GM21526 (cell line): ENCODE measurements at regions not wholly inside any gene's neighbourhood (a gene's known extent, or its start where the extent isn't known, plus 50 kb on each side); places are given as distances from the start of the nearest gene placed in this dataset.
A peak's percentile ranks its signal among the peaks of the same experiment; 100 is the strongest.
"Not testable (repeated sequence)": the region's sequence is repeated elsewhere in the genome, so short reads cannot be mapped to it uniquely, and the experiment has no call there.

ENCODE experiments used
- ATAC-seq: cut with Tn5 transposase; IDR thresholded peaks from one replicate; pipeline ENCODE4 v1.9.1; 2021; ENCODE audit warnings: moderate library complexity; ENCODE audit not compliant: unreplicated experiment, low FRiP score

DNA sequence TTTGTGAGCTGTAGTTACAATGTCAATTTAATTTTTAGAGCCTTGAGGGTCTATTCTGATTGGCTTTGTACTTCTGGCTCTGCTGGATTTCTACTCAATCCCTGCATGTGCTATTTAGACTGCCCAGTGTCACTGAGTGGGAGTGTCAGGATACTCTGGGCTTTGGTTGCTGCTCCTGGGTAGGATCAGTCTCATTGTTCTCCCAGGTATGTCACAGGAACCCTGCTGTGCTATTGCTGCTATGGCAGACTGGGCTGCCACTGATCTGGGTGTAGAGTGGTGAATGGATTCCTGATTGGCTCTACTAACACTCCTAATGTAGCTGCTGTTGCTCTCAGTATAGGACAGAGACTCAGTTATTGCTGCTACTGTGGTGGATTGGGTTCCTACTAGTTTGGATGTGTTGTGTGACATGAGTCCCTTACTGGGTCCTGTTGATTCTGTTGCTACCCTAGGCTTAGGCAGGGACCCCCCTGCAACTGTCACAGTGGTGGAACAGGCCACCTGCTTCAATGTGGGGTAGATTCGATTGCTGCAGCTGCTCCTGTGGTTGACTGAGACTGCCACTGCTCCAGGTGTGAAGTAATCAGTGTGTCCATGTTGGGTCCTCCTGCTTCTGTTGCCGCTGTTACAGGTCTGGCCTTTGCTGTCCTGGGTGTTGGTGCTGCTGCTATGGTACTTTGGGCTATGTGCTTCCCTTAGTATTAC is 707.8 kb upstream of the AMOT start:
- ATAC-seq: no peak

- no peak for ATAC-seq
Measured at GRCh38 chrX:113545040-113545439, 704.4 kb upstream of the AMOT start.

- no peak for ATAC-seq
Measured at GRCh38 chrX:113539599-113540356, 699.1 kb upstream of the AMOT start.

- no peak for ATAC-seq
Measured at GRCh38 chrX:113529426-113530013, 688.9 kb upstream of the AMOT start.

DNA sequence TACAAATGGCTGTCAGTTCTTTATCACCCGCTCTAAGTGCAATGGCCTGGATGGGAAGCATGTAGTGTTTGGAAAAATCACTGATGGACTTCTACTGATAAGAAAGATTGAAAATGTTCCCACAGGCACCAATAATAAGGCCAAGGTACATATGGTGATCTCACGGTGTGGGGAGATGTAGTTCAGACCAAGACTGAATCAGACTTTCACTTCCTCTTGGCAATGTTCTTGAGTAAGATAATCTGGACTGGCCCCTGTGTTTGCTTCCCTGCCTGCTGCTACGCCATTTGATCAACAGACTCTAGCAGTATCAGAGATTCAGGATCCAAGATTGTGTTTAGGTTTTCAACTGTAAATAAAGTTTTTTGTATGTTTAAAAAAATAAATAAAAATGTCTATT is 682.2 kb upstream of the AMOT start:
- ATAC-seq: peak; percentile 97

GRCh38 chrX:113514906-113515305 is 674.3 kb upstream of the AMOT start:
- no peak for ATAC-seq

- no peak for ATAC-seq
Measured at GRCh38 chrX:113512700-113513395, 672.2 kb upstream of the AMOT start.

DNA sequence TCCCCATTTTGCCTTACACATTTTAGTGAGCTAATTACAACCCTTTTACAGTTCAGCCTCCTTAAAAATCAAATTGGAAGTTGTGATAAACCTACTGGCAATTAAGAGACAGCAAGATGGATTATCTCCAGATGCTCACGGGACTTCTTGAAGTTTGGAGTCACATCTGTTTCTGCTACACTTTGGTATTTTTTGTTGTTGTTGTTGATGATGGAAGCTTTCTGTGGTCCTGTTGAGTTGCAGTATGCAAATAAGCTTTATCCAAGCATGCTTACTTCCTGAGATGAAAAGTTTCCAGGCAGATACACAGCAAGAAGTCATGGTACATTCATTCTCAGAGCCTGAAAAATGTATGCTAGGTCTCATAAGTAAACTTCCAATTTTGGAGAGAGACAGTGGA is 670.0 kb upstream of the AMOT start:
- ATAC-seq: no peak

DNA sequence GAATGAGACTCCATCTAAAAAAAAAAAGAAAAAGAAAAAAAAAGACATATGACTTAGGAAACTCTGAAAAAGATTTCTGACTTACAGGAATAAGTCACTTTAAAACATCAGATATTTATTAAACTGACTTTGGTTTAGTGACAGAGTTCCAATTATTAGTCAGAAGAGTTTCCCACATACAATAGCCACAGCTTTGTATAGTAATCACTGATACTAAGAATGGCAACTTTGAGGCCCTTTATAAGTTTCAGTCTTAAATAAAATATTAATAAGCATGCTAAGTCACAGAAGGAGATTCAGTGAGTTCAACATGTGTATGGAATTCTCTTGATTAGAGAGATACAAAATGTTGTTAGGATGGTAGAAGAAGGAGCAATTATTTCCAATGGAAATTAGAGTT is 652.3 kb upstream of the AMOT start:
- no peak for ATAC-seq

DNA sequence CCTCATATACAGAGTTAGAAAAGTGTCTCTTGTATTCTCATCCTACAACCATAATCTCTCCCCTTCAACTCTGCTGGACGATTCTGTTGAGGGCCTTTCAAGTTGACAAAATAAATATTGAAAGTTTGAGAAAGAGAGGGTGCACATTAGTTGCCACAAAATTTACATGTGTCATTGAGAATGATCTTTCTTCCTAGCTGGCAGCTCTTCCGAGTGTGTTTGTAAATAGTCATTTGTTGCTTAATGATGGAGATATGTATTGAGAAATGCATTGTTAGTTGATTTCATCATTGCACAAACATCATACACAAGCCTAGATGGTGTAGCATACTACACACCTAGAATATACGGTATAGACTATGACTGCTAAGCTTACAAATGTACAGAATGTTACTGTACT is 632.8 kb upstream of the AMOT start:
- ATAC-seq: no peak

GRCh38 chrX:113473015-113473414 is 632.4 kb upstream of the AMOT start:
- ATAC-seq: not testable (repeated sequence)

GRCh38 chrX:113470166-113470565 is 629.5 kb upstream of the AMOT start:
- no peak for ATAC-seq

DNA sequence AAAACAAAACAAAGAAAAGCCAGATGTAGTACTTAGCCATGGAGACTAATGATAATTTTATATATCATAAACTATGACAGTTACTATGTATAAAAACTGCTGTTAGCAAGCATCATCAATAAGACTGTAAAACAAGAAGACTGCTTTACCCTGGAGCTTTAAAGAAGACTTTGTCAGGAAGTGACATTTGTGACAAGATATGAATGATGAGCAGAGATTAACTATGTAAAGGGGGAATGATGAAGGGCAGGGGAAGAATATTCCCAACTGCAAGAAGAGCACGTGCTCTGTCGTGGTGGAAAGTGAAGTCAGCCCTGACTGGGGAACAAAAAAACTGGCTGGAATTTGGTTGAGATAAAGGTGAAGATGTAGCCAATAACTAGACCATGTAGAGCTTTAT is 617.1 kb upstream of the AMOT start:
- no peak for ATAC-seq

DNA sequence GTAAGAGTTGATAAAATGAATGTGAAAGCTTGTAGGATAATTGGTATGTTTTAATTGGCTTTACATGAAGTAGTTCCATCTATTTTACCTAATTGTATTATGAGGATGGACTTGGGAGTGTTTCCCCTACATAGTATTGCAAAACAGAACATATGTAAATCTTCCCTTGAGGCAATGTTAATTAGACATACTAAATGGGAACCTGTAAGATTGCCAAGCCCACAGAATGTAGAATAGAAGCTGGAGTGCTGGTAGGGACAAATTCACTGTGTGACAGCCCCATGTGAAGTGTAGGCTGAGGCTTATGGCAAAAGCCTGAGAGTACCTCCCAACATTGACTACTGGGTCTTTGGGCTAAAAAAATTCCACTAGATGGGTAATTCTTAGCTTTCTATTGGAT is 615.0 kb upstream of the AMOT start:
- ATAC-seq: no peak

DNA sequence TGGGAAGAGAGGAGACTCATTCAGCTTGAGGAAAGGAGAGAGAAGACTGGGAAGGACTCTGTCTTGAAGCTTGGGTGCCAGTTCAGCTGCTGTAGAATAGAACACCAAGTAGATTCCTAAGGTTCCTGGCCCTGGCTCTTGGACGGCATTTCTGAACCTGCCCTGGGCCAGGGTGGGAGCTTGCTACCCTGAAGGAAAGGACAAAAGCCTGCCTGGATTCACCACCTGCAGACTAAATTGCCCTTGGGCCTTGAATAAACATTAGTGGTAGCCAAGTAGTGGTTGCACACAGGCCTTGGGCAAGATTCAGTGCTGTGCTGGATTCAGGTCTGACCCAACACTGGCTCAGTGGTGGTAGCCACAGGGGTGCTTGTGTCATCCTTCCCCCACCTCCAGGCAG is 588.4 kb upstream of the AMOT start:
- no peak for ATAC-seq

DNA sequence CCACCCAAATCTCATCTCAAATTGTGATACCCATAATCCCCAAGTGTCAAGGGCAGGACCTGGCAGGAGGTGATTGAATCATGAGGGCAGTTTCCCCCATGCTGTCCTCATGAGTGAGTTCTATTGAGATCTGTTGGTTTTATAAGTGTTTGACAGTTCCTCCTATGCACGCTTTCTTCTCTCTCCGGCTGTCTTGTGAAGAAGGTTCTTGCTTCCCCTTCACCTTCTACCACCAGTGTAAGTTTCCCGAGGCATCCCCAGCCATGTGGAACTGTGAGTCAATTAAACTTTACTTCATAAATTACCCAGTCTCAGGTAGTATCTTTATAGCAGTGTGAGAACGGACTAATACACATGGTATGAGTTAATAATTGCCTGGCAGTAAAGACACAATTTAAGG is 581.7 kb upstream of the AMOT start:
- no peak for ATAC-seq

DNA sequence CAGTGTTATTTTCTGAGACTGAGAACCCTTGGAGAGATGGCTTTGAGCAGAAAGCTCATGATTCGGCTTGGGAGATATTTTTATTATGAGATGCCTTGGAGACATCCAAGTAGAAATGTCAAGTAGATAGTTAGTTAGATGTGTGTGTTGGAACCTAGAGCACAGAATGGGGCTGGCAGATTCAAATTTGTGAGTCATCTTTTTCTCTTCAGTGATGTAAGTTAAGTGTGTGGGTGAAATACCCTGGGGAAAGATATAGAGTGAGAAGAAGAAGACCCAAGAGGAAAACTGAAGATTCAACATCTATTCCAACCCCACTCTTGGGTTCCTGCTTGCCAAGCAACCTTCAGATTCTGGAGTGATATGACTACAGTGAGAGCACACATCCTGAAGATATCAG is 580.8 kb upstream of the AMOT start:
- no peak for ATAC-seq

GRCh38 chrX:113412106-113412505 is 571.5 kb upstream of the AMOT start:
- no peak for ATAC-seq

DNA sequence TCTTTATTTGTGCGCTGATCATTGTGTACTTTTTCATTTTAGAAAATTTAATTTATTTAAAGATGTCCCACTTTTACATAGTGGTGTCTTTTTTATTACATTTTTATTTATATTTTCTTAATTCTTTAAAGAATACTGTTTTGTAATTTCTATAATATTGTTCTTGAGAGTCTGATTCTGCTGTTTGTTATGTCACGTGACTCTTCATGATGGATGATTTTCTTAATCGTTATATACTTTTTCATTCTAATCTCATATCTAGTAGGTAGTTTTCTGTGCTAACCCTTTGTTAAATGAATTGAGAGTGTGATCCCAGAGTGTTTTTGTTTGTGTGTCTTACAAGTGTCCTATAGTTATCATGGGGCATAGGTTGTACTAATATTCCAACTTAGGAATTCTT is 568.2 kb upstream of the AMOT start:
- no peak for ATAC-seq

DNA sequence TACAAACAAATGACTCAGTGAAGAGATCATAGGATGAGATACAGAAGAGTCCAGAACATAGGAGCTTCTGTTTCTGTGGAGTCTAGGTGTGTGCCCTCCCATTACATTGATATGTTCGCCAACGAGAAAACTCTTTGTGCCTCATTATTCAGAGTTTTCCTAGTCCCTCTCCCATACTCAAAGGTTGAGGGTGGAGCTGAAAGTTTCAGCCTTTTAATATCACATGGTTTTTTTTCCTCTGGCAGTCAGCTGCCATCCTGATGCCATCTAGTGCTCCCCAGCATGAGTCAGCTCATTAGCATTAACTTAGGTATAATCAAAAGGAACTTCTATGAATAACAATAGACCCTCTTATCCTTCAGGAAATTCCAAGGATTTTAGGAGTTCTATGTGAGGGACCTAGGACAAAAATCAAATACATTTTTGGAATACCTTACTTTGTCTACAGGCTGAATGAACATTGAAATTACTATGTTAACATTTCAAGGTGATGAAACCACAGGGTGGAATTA is 559.6 kb upstream of the AMOT start:
- ATAC-seq: no peak
